Neural progenitor cell (in vitro differentiated cells): ENCODE measurements at regions not wholly inside any gene's neighbourhood (a gene's known extent, or its start where the extent isn't known, plus 50 kb on each side); places are given as distances from the start of the nearest gene placed in this dataset.
A peak's percentile ranks its signal among the peaks of the same experiment; 100 is the strongest.

Experiments used
- DNase-seq: peaks from one replicate; pipeline ENCODE4 v3.0.0-alpha.2; 2016; ENCODE audit warnings: low spot score
- H2AFZ ChIP-seq: fragments of 200-600 bp; sonication (generic); replicated peaks from 2 replicates; pipeline ENCODE4 v1.6.1; 2016; ENCODE audit warnings: antibody characterized with exemption
- H3F3A ChIP-seq: fragments of 200-600 bp; sonication (generic); 2 replicates; pipeline ENCODE4 v1.6.1; 2016; ENCODE audit warnings: antibody characterized with exemption, low read depth
- H3K27ac ChIP-seq: fragments of 200-600 bp; sonication (generic); 2 replicates; pipeline ENCODE4 v1.5.1; 2016; ENCODE audit warnings: mild to moderate bottlenecking
- H3K27me3 ChIP-seq: fragments of 200-600 bp; sonication (generic); 2 replicates; pipeline ENCODE4 v1.6.1; 2016; ENCODE audit warnings: mild to moderate bottlenecking, moderate library complexity
- H3K36me3 ChIP-seq: fragments of 200-600 bp; sonication (generic); 2 replicates; pipeline ENCODE4 v1.5.1; 2016
- H3K4me1 ChIP-seq: fragments of 200-600 bp; sonication (generic); 2 replicates; pipeline ENCODE4 v1.6.1; 2016; ENCODE audit warnings: mixed run types
- H3K4me2 ChIP-seq: fragments of 200-600 bp; sonication (generic); 2 replicates; pipeline ENCODE4 v1.6.1; 2016
- H3K4me3 ChIP-seq: fragments of 200-600 bp; sonication (generic); 2 replicates; pipeline ENCODE4 v1.5.1; 2016
- H3K79me2 ChIP-seq: fragments of 200-600 bp; sonication (generic); 2 replicates; pipeline ENCODE4 v1.6.1; 2016; ENCODE audit warnings: low read depth
- H3K9ac ChIP-seq: fragments of 200-600 bp; sonication (generic); 2 replicates; pipeline ENCODE4 v1.6.1; 2016
- H3K9me3 ChIP-seq: fragments of 200-600 bp; sonication (generic); 2 replicates; pipeline ENCODE4 v1.5.1; 2016; ENCODE audit warnings: low read depth
- H4K20me1 ChIP-seq: fragments of 200-600 bp; sonication (generic); 2 replicates; pipeline ENCODE4 v1.6.1; 2016; ENCODE audit warnings: low read depth
- H3K27ac Mint-ChIP-seq: 3 replicates; pipeline ENCODE4 v1.8.0; 2021; ENCODE audit warnings: mixed read lengths
- H3K27me3 Mint-ChIP-seq: 2 replicates; pipeline ENCODE4 v1.8.0; 2022; ENCODE audit warnings: low read depth, mild to moderate bottlenecking, inconsistent platforms, moderate library complexity, mixed read lengths; ENCODE audit not compliant: insufficient read depth
- H3K36me3 Mint-ChIP-seq: 3 replicates; pipeline ENCODE4 v1.8.0; 2021; ENCODE audit warnings: mixed read lengths
- H3K4me1 Mint-ChIP-seq: 3 replicates; pipeline ENCODE4 v1.8.0; 2021; ENCODE audit warnings: mixed read lengths
- H3K4me3 Mint-ChIP-seq: 3 replicates; pipeline ENCODE4 v1.8.0; 2021; ENCODE audit warnings: mild to moderate bottlenecking, moderate library complexity, mixed read lengths
- H3K9me3 Mint-ChIP-seq: 3 replicates; pipeline ENCODE4 v1.8.0; 2020; ENCODE audit warnings: mixed read lengths
- CTCF ChIP-seq: fragments of 200-600 bp; sonication (generic); IDR thresholded peaks from 2 replicates; pipeline ENCODE4 v1.5.1; 2017; ENCODE audit warnings: antibody characterized with exemption, mild to moderate bottlenecking
- EZH2 ChIP-seq: fragments of 200-600 bp; sonication (generic); IDR thresholded peaks from 2 replicates; pipeline ENCODE4 v1.6.1; 2017; ENCODE audit warnings: antibody characterized with exemption, mild to moderate bottlenecking, moderate library complexity
- EZH2phosphoT487 ChIP-seq: fragments of 200-600 bp; sonication (generic); IDR thresholded peaks from 2 replicates; pipeline ENCODE4 v1.6.1; 2017; ENCODE audit warnings: antibody characterized with exemption

GRCh38 chr6:2375443-2375842 is 130.0 kb upstream of the GMDS start:
- DNase-seq: no peak
- H3K27me3 ChIP-seq: no peaks in the 10 kb centered on the region
- H3K9me3 ChIP-seq: no peaks in the 10 kb centered on the region
- Mint-ChIP-seq H3K27ac (no peak overlapping the region), H3K4me1 (no peaks in the 10 kb centered on the region), H3K27me3 (no peaks in the 10 kb centered on the region), H3K9me3 (no peaks in the 10 kb centered on the region), H3K36me3 (no peaks in the 10 kb centered on the region), H3K4me3 (no peak overlapping the region)
- H3F3A ChIP-seq: no peaks in the 10 kb centered on the region
- H3K36me3 ChIP-seq: no peaks in the 10 kb centered on the region
- H3K4me1 ChIP-seq: no peaks in the 10 kb centered on the region
- no peaks in the 10 kb centered on the region for H4K20me1 ChIP-seq
- no peak overlapping the region for H2AFZ ChIP-seq
- H3K4me2 ChIP-seq: no peak overlapping the region
- no peak overlapping the region for H3K4me3 ChIP-seq
- no peak overlapping the region for H3K9ac ChIP-seq
- no peaks in the 10 kb centered on the region for H3K79me2 ChIP-seq
- H3K27ac ChIP-seq: no peak overlapping the region
- TF ChIP-seq CTCF (no peak), EZH2phosphoT487 (no peak), EZH2 (no peak)

GRCh38 chr6:2369606-2370005 is 124.2 kb upstream of the GMDS start:
- H3K9me3 Mint-ChIP-seq: no peaks in the 10 kb centered on the region
- Histone ChIP-seq H2AFZ (no peak overlapping the region), H3K79me2 (no peaks in the 10 kb centered on the region), H3K4me2 (no peak overlapping the region), H4K20me1 (no peaks in the 10 kb centered on the region), H3K27me3 (no peaks in the 10 kb centered on the region), H3K9ac (no peak overlapping the region), H3K36me3 (no peaks in the 10 kb centered on the region), H3K9me3 (no peaks in the 10 kb centered on the region), H3F3A (no peaks in the 10 kb centered on the region), H3K4me3 (no peak overlapping the region), H3K27ac (no peak overlapping the region), H3K4me1 (no peaks in the 10 kb centered on the region)
- no peaks in the 10 kb centered on the region for H3K27me3 Mint-ChIP-seq
- no peak overlapping the region for H3K27ac Mint-ChIP-seq
- no peak overlapping the region for H3K4me3 Mint-ChIP-seq
- no peaks in the 10 kb centered on the region for H3K4me1 Mint-ChIP-seq
- DNase-seq: no peak
- H3K36me3 Mint-ChIP-seq: no peaks in the 10 kb centered on the region
- TF ChIP-seq CTCF (no peak), EZH2phosphoT487 (no peak), EZH2 (no peak)

GRCh38 chr6:2363211-2363610 is 117.8 kb upstream of the GMDS start:
- Histone ChIP-seq H3K27me3 (no peaks in the 10 kb centered on the region), H3K79me2 (no peaks in the 10 kb centered on the region), H3K4me1 (peaks cover 16% of the 10 kb centered on the region), H3K27ac (no peak overlapping the region), H3K4me2 (no peak overlapping the region), H2AFZ (no peak overlapping the region), H3K4me3 (no peak overlapping the region), H3K36me3 (no peaks in the 10 kb centered on the region), H3K9ac (no peak overlapping the region), H4K20me1 (no peaks in the 10 kb centered on the region), H3F3A (no peaks in the 10 kb centered on the region), H3K9me3 (no peaks in the 10 kb centered on the region)
- no peaks in the 10 kb centered on the region for H3K36me3 Mint-ChIP-seq
- H3K27ac Mint-ChIP-seq: no peak overlapping the region
- DNase-seq: no peak
- H3K27me3 Mint-ChIP-seq: no peaks in the 10 kb centered on the region
- TF ChIP-seq CTCF (no peak), EZH2phosphoT487 (no peak), EZH2 (no peak)
- H3K4me1 Mint-ChIP-seq: peaks cover 14% of the 10 kb centered on the region
- no peak overlapping the region for H3K4me3 Mint-ChIP-seq
- H3K9me3 Mint-ChIP-seq: peaks cover 2% of the 10 kb centered on the region

GRCh38 chr6:2361195-2361594 is 115.8 kb upstream of the GMDS start:
- H3K9me3 ChIP-seq: no peaks in the 10 kb centered on the region
- Mint-ChIP-seq H3K27me3 (peaks cover 3% of the 10 kb centered on the region), H3K4me1 (peaks cover 14% of the 10 kb centered on the region), H3K27ac (peak overlapping the region; percentile 76), H3K4me3 (no peak overlapping the region), H3K9me3 (peaks cover 2% of the 10 kb centered on the region), H3K36me3 (no peaks in the 10 kb centered on the region)
- H3K4me3 ChIP-seq: no peak overlapping the region
- no peak overlapping the region for H3K27ac ChIP-seq
- no peak overlapping the region for H2AFZ ChIP-seq
- no peaks in the 10 kb centered on the region for H3F3A ChIP-seq
- peaks cover 16% of the 10 kb centered on the region for H3K4me1 ChIP-seq
- no peaks in the 10 kb centered on the region for H3K36me3 ChIP-seq
- no peak overlapping the region for H3K9ac ChIP-seq
- TF ChIP-seq EZH2phosphoT487 (no peak), EZH2 (no peak), CTCF (no peak)
- H3K4me2 ChIP-seq: no peak overlapping the region
- DNase-seq: no peak
- H4K20me1 ChIP-seq: no peaks in the 10 kb centered on the region
- no peaks in the 10 kb centered on the region for H3K79me2 ChIP-seq
- H3K27me3 ChIP-seq: no peaks in the 10 kb centered on the region
